Neural cell (in vitro differentiated cells): ENCODE measurements at regions not wholly inside any gene's neighbourhood (a gene's known extent, or its start where the extent isn't known, plus 50 kb on each side); places are given as distances from the start of the nearest gene placed in this dataset.

Experiments used
- H2AFZ ChIP-seq: fragments of 200-600, 300-800 bp; sonication (generic), shearing (Covaris generic); 2 replicates; pipeline ENCODE4 v1.6.0; 2014; ENCODE audit warnings: low read depth, mild to moderate bottlenecking, antibody characterized with exemption, low read length, moderate library complexity
- H3F3A ChIP-seq: fragments of 200-600 bp; shearing (Covaris generic); 2 replicates; pipeline ENCODE4 v1.6.1; 2016; ENCODE audit warnings: mild to moderate bottlenecking, moderate library complexity, mixed read lengths, antibody characterized with exemption, low read length; ENCODE audit not compliant: insufficient read depth, poor library complexity, severe bottlenecking
- H3K27ac ChIP-seq: fragments of 200-600, 300-800 bp; sonication (generic), shearing (Covaris generic); 2 replicates; pipeline ENCODE4 v1.5.1; 2014; ENCODE audit warnings: mild to moderate bottlenecking, low read length, moderate library complexity
- H3K27me3 ChIP-seq: fragments of 300-800, 200-600 bp; sonication (generic), shearing (Covaris generic); 2 replicates; pipeline ENCODE4 v1.6.0; 2014; ENCODE audit warnings: mild to moderate bottlenecking, low read depth, low read length, moderate library complexity; ENCODE audit not compliant: insufficient read depth
- H3K36me3 ChIP-seq: fragments of 300-800, 200-600 bp; sonication (generic), shearing (Covaris generic); 2 replicates; pipeline ENCODE4 v1.5.1; 2014; ENCODE audit warnings: mild to moderate bottlenecking, antibody characterized with exemption, low read length, moderate library complexity; ENCODE audit not compliant: insufficient read depth
- H3K4me2 ChIP-seq: fragments of 300-800, 200-600 bp; sonication (generic), shearing (Covaris generic); 2 replicates; pipeline ENCODE4 v1.6.0; 2014; ENCODE audit warnings: mild to moderate bottlenecking, low read length
- H3K4me3 ChIP-seq: fragments of 300-800, 200-600 bp; sonication (generic), shearing (Covaris generic); 2 replicates; pipeline ENCODE4 v1.5.1; 2014; ENCODE audit warnings: mild to moderate bottlenecking, low read length, moderate library complexity
- H3K79me2 ChIP-seq: fragments of 200-600 bp; shearing (Covaris generic); replicated peaks from 2 replicates; pipeline ENCODE4 v1.6.0; 2014; ENCODE audit warnings: mild to moderate bottlenecking, low read length, moderate library complexity; ENCODE audit not compliant: insufficient read depth
- H3K9ac ChIP-seq: fragments of 300-800, 200-600 bp; sonication (generic), shearing (Covaris generic); 2 replicates; pipeline ENCODE4 v1.6.1; 2016; ENCODE audit warnings: mild to moderate bottlenecking, low read length, mixed read lengths
- H3K9me2 ChIP-seq: fragments of 200-600 bp; shearing (Covaris generic); 2 replicates; pipeline ENCODE4 v1.6.1; 2016; ENCODE audit warnings: mild to moderate bottlenecking, low read length, mixed read lengths; ENCODE audit not compliant: insufficient read depth
- H3K9me3 ChIP-seq: fragments of 200-600, 300-800 bp; sonication (generic), shearing (Covaris generic); 2 replicates; pipeline ENCODE4 v1.6.1; 2016; ENCODE audit warnings: mild to moderate bottlenecking, mixed run types, low read length, moderate library complexity, mixed read lengths
- H4K20me1 ChIP-seq: fragments of 200-600 bp; shearing (Covaris generic); 2 replicates; pipeline ENCODE4 v1.6.1; 2016; ENCODE audit warnings: mild to moderate bottlenecking, mixed run types; ENCODE audit not compliant: insufficient read depth
- CTCF ChIP-seq: fragments of 450-650 bp; IDR thresholded peaks from 2 replicates; pipeline ENCODE4 v1.5.1; 2014; ENCODE audit warnings: antibody characterized with exemption, mild to moderate bottlenecking, moderate library complexity; ENCODE audit not compliant: poor library complexity, severe bottlenecking
- EP300 ChIP-seq: fragments of 450-650 bp; conservative IDR thresholded peaks from 2 replicates; pipeline ENCODE4 v1.6.1; 2014; ENCODE audit warnings: antibody characterized with exemption, mild to moderate bottlenecking, moderate library complexity; ENCODE audit not compliant: poor library complexity, severe bottlenecking
- EZH2 ChIP-seq: fragments of 200-600, 300-800 bp; shearing (Covaris generic), sonication (generic); IDR thresholded peaks from 2 replicates; pipeline ENCODE4 v1.6.1; 2014; ENCODE audit warnings: antibody characterized with exemption, low read length, borderline replicate concordance, mild to moderate bottlenecking; ENCODE audit not compliant: insufficient read depth, poor library complexity, severe bottlenecking
- MXI1 ChIP-seq: fragments of 450-650 bp; conservative IDR thresholded peaks from 2 replicates; pipeline ENCODE4 v1.6.1; 2014; ENCODE audit warnings: antibody characterized with exemption, mild to moderate bottlenecking; ENCODE audit not compliant: poor library complexity, severe bottlenecking
- POLR2AphosphoS5 ChIP-seq: IDR thresholded peaks from 2 replicates; pipeline ENCODE4 v1.6.1; 2012
- RAD21 ChIP-seq: fragments of 450-650 bp; conservative IDR thresholded peaks from 2 replicates; pipeline ENCODE4 v1.6.1; 2014; ENCODE audit warnings: antibody characterized with exemption, mild to moderate bottlenecking, moderate library complexity
- REST ChIP-seq: IDR thresholded peaks from 2 replicates; pipeline ENCODE4 v1.6.1; 2012; ENCODE audit warnings: borderline replicate concordance
- SMC3 ChIP-seq: fragments of 450-650 bp; conservative IDR thresholded peaks from 2 replicates; pipeline ENCODE4 v1.6.1; 2014; ENCODE audit warnings: antibody characterized with exemption, mild to moderate bottlenecking, moderate library complexity; ENCODE audit not compliant: poor library complexity
- TAF1 ChIP-seq: IDR thresholded peaks from 2 replicates; pipeline ENCODE4 v1.6.1; 2012; ENCODE audit warnings: low read depth

GRCh38 chr12:34303091-34303870 lies 281.0 kb downstream of the ALG10 start:
- no peaks in the 10 kb centered on the region for H3K79me2 ChIP-seq
- H3K9me3 ChIP-seq: peaks cover 19% of the 10 kb centered on the region
- H3K4me2 ChIP-seq: no peak overlapping the region
- H3K4me3 ChIP-seq: no peak overlapping the region
- no peaks in the 10 kb centered on the region for H3K27me3 ChIP-seq
- H3K36me3 ChIP-seq: no peaks in the 10 kb centered on the region
- no peaks in the 10 kb centered on the region for H3K9me2 ChIP-seq
- no peaks in the 10 kb centered on the region for H4K20me1 ChIP-seq
- H3F3A ChIP-seq: no peaks in the 10 kb centered on the region
- TF ChIP-seq SMC3 (no peak), EZH2 (no peak), MXI1 (no peak), CTCF (no peak), REST (no peak), POLR2AphosphoS5 (no peak), EP300 (no peak), TAF1 (no peak), RAD21 (no peak)
- no peak overlapping the region for H3K27ac ChIP-seq
- no peak overlapping the region for H2AFZ ChIP-seq
- H3K9ac ChIP-seq: no peak overlapping the region

GRCh38 chr12:34304001-34304400 lies 281.7 kb downstream of the ALG10 start:
- Histone ChIP-seq H3K9me2 (no peaks in the 10 kb centered on the region), H3K9me3 (peaks cover 19% of the 10 kb centered on the region), H3K4me2 (no peak overlapping the region), H3K79me2 (no peaks in the 10 kb centered on the region), H3K9ac (no peak overlapping the region), H3F3A (no peaks in the 10 kb centered on the region), H3K36me3 (no peaks in the 10 kb centered on the region), H3K27me3 (no peaks in the 10 kb centered on the region), H2AFZ (no peak overlapping the region), H3K27ac (no peak overlapping the region), H3K4me3 (no peak overlapping the region), H4K20me1 (no peaks in the 10 kb centered on the region)
- no peak for TF ChIP-seq TAF1
- TF ChIP-seq REST: no peak
- TF ChIP-seq RAD21: no peak
- TF ChIP-seq MXI1: no peak
- no peak for TF ChIP-seq CTCF
- TF ChIP-seq SMC3: no peak
- no peak for TF ChIP-seq POLR2AphosphoS5
- no peak for TF ChIP-seq EZH2
- TF ChIP-seq EP300: no peak
